ENCODE measurements at regions not wholly inside any gene's neighbourhood (a gene's known extent, or its start where the extent isn't known, plus 50 kb on each side); places are given as distances from the start of the nearest gene placed in this dataset. TPM values are rescaled to one million over a fixed set of nuclear protein-coding genes. Genes with fewer than 3 reads are reported as not detected.

GRCh38 chr4:148495463-148495862 lies 53.2 kb upstream of the NR3C2 start:
- no peaks in the 10 kb centered on the region for H3K79me1 ChIP-seq (ENCODE audit: low read depth, low read length)
- H2BK12ac ChIP-seq (ENCODE audit: low read depth, low read length), result no peak overlapping the region
- no peak overlapping the region for H4K91ac ChIP-seq (replicated peaks; ENCODE audit: insufficient read length, low read length)
- no peaks in the 10 kb centered on the region for H4K20me1 ChIP-seq (replicated peaks in 1 of 2; ENCODE audit: control insufficient read depth in 1 of 2, insufficient read depth in 2 of 2, low read length in 2 of 2)
- H3K27me3 ChIP-seq (replicated peaks in 1 of 4; ENCODE audit: control insufficient read depth in 3 of 4, extremely low read depth in 1 of 4, insufficient read depth in 3 of 4, low read length in 3 of 4), result no peaks in the 10 kb centered on the region
- H3K36me3 ChIP-seq (ENCODE audit: control insufficient read depth in 2 of 4, insufficient read depth in 4 of 4, low read length in 3 of 4), result no peaks in the 10 kb centered on the region
- no peak overlapping the region for H3K4ac ChIP-seq (replicated peaks; ENCODE audit: insufficient read length, low read depth, low read length)
- no peak overlapping the region for H3K14ac ChIP-seq (ENCODE audit: insufficient read length)
- no peak overlapping the region for H3K18ac ChIP-seq (ENCODE audit: extremely low read depth, low read length)
- H2BK5ac ChIP-seq (ENCODE audit: low read depth, low read length), result no peak overlapping the region
- no peak for TF ChIP-seq FOSL1 (IDR thresholded peaks at IDR 0.05; ENCODE audit: insufficient read depth, low read depth, low read length)
- TF ChIP-seq SIX5 (IDR thresholded peaks at IDR 0.05; ENCODE audit: low read depth, low read length), result no peak
- no peak for TF ChIP-seq SP1 (IDR thresholded peaks at IDR 0.05; ENCODE audit: low read depth, low read length)
- no peak for TF ChIP-seq JUN (IDR thresholded peaks at IDR 0.05; ENCODE audit: low read depth, low read length)
- TF ChIP-seq POLR2A (IDR thresholded peaks at IDR 0.05; ENCODE audit: control extremely low read depth in 1 of 2, low read depth in 2 of 2, low read length in 2 of 2), result no peak
- no peak for TF ChIP-seq SUZ12 (IDR thresholded peaks at IDR 0.05; ENCODE audit: low read length)
- H3K9ac ChIP-seq (replicated peaks in 1 of 4; ENCODE audit: extremely low read depth in 1 of 4, low read depth in 3 of 4, low read length in 3 of 4), result no peak overlapping the region
- H2AK5ac ChIP-seq (ENCODE audit: low read depth, low read length), result no peak overlapping the region
- no peak overlapping the region for H2BK20ac ChIP-seq (ENCODE audit: low read length)
- H2BK15ac ChIP-seq (ENCODE audit: low read length), result no peak overlapping the region
- no peak overlapping the region for H2BK120ac ChIP-seq (replicated peaks; ENCODE audit: low read depth, low read length)
- no peak overlapping the region for H4K5ac ChIP-seq (ENCODE audit: insufficient read length, low read depth, low read length)
- H3K4me2 ChIP-seq (ENCODE audit: insufficient read depth in 1 of 2, low read depth in 2 of 2, low read length in 2 of 2), result no peak overlapping the region
- no peak overlapping the region for H3K56ac ChIP-seq (replicated peaks; ENCODE audit: insufficient read length, low read depth, low read length)
- FAIRE-seq (no peak), DNase-seq (ENCODE audit: low read depth in 1 of 2, low spot score in 2 of 2) (no peak)
- H3K79me2 ChIP-seq (ENCODE audit: control insufficient read depth in 1 of 2, insufficient read depth in 2 of 2, low read length in 2 of 2), result no peaks in the 10 kb centered on the region
- no peak overlapping the region for H3K27ac ChIP-seq (ENCODE audit: low read depth, low read length)
- H2AFZ ChIP-seq (ENCODE audit: low read length), result no peak overlapping the region
- no peak overlapping the region for H3K23ac ChIP-seq (ENCODE audit: insufficient read length)
- no peaks in the 10 kb centered on the region for H3K23me2 ChIP-seq (ENCODE audit: low read depth, low read length)
- H4K8ac ChIP-seq (ENCODE audit: extremely low read depth, insufficient read depth, low read length), result no peak overlapping the region
- 100% methylated on average over 1 of the region's 1 CpG; no CpG with 5 or more reads in 1 of the 2 experiments for WGBS, 2 experiments (ENCODE audit: extremely low coverage in 1 of 2, insufficient coverage in 1 of 2, insufficient read length in 1 of 2, insufficient replicate concordance in 2 of 2, low coverage in 1 of 2, low lambda C conversion rate in 2 of 2, missing lambda C conversion rate in 1 of 2)
- no peaks in the 10 kb centered on the region for H3K4me1 ChIP-seq (replicated peaks in 1 of 4; ENCODE audit: control insufficient read depth in 3 of 4, insufficient read depth in 4 of 4, low read length in 3 of 4)
- no peak overlapping the region for H3K4me3 ChIP-seq (ENCODE audit: extremely low read depth in 1 of 4, insufficient read depth in 2 of 4, low read depth in 3 of 4, low read length in 4 of 4)
- ChIA-PET CTCF (ENCODE audit: partially characterized antibody) (no interaction called here), POLR2A (ENCODE audit: partially characterized antibody) (no interaction called here)
- no peaks in the 10 kb centered on the region for H3K9me3 ChIP-seq (ENCODE audit: insufficient read depth in 2 of 2, low read depth in 1 of 2, low read length in 1 of 2)

Small RNA genes lying in the stretch of these regions (small RNA-seq; reads per million reads assigned to genes)
- not detected for gene RNA5SP166 (ENCODE audit: insufficient read depth)
- not detected for gene RNU7-197P (ENCODE audit: insufficient read depth)

Data from H1 (cell line).